ENCODE measurements at regions not wholly inside any gene's neighbourhood (a gene's known extent, or its start where the extent isn't known, plus 50 kb on each side); places are given as distances from the start of the nearest gene placed in this dataset.

GRCh38 chr5:18105449-18105848 is 471.2 kb downstream of the TAF11L14 start:
- TF ChIP-seq RXRA (IDR thresholded peaks at IDR 0.05; ENCODE audit: insufficient read depth, low read depth, low read length) (no peak), POLR2A (IDR thresholded peaks at IDR 0.05; ENCODE audit: control extremely low read depth in 1 of 2, low read depth in 2 of 2, low read length in 2 of 2) (no peak), EZH2 (IDR thresholded peaks at IDR 0.05; ENCODE audit: low read depth, low read length, severe bottlenecking) (no peak)

Data from H1 (cell line).